Putamen (tissue), 1 donor: ENCODE measurements at regions not wholly inside any gene's neighbourhood (a gene's known extent, or its start where the extent isn't known, plus 50 kb on each side); places are given as distances from the start of the nearest gene placed in this dataset.

Source experiments
- DNase-seq: peaks from one replicate; pipeline ENCODE4 v3.0.0-alpha.2; 2016; ENCODE audit warnings: low spot score

DNA sequence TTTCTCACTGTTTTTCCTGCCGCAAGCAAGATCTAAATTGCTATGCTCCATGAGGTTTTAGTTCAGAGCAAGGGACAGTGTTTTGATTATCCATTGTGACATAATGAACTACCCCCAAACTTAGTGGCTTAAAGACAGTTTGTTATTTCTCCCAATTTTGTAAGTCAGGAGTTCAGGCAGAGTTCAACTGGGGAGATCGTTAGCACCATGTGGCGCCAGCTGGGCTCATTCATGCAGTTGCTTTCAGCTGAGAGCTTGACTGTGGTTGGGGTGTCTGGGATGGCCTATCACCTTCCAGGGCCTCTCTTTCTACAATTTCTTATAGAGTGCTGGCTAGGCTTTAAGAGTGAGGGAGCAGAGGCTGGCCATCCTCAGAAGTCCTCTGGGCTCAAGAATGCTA, 382.9 kb upstream of the CELF4 start:
- no peak for DNase-seq

DNA sequence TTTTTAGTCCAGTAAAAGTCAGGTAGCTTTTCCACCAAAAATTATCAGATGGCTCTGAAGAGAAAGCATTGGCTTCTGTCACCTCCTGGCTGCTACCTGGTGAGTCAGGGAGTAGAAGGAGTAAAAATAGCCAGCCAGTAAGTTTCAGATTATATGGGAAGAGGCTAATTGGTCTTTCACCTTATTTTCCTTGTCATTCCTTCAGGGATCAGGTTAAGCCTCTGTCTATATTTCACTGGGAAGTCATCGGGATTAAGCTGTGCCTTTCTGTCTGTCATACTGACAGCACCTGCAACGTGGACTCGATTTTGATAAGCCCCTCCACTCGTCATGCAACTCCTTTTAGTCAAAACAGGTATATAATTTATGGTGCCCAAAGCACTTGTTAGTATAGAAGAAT, 380.7 kb upstream of the CELF4 start:
- DNase-seq = no peak

DNA sequence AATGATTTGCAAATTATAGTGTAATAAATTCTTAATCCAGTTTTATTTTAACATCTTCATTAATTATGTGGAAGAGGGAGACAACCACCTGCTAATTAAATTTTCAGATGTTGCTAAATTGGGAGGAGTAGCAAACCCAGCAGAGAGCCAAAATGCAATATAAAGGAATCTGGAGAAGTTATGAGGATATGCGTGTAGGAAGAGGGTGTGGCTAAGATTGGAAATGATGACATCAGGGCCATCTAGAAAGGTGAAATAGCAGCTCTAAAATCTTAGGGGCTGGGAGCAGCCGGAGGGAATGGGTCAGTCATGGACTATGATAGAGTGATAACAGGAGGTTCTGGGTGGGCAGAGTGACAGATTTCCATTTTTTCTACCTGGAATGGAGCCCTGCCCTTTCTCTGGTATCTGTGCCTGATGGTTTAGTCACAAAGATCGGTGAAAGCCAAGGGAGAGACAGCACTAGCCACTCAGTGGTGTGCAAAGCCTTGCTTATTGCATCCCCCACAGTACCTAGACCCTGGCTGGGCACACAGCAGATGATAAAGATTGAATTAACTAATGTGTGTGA, 379.2 kb upstream of the CELF4 start:
- no peak for DNase-seq

DNA sequence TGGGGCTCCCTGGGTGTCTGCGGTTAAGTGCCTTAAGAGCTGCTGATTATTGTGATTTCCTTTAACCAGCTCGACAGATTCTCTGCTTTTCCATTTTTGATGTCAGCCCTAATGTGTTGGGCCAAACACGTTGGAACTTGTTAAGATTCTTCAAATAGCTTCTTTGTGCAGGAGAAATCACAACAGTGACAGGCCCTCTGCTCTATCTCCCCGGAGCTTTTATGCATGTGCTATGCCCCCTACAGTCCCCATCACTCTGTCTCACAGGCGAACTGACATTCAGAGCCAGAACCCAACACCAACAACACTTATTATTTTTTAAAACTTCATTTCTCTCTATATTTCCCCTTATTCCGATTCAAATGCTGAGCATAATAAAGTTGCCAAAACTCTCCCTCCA, 371.7 kb upstream of the CELF4 start:
- DNase-seq = no peak

DNA sequence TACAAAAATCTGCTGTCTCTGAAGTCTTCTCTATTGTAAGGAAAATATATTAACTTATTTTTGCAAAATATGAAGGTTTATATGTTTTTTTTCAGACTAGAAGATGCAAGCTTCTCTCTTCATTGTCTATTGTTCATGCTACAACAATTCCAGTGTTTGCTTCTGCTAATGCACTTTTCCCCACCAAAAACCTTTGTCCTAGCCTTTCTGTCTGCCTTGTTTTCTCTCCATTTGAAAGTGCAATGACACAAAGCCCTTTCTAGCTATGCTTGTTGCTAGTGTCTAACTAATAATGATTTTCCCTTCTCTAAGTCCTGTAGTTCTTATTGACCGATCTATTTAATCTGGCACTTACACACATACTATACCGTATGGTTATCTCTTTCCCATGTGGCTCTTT, 369.5 kb upstream of the CELF4 start:
- peak; percentile 11 for DNase-seq

DNA sequence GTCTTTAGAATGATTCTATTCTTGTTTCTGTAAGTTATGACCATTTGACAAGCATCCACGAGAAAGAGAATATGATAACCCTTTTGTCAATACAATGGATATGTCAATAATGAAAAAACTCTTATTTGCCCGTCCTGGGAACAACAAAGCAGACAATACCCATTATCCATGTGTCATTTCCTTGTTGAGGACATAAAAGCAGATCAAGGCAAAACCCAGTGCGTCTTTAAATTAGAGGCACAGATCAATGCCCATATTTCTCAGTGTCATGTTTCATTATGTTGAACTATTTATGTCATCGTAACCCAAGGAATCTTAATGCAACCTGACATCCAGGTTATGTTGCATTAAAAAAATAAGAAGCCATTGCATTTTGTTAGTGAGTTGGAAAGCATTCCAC, 365.0 kb upstream of the CELF4 start:
- no peak for DNase-seq

DNA sequence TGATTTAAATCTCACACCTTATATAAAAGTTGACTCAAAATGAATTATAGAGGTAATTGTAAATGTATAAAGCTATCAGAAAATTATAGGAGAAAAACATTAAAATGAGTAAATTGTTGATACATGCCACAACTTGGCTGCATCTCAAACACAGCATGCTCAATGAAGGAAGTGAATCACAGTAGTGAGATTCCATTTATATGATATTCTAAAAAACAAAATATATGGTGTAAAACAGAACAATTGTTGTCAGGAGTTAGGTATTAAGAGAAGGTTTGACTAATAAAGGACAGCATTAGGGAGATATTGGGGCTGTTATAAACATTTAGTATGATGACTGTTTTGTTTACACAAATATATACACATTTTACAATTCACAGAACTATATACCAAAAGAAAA, 356.6 kb upstream of the CELF4 start:
- no peak for DNase-seq

DNA sequence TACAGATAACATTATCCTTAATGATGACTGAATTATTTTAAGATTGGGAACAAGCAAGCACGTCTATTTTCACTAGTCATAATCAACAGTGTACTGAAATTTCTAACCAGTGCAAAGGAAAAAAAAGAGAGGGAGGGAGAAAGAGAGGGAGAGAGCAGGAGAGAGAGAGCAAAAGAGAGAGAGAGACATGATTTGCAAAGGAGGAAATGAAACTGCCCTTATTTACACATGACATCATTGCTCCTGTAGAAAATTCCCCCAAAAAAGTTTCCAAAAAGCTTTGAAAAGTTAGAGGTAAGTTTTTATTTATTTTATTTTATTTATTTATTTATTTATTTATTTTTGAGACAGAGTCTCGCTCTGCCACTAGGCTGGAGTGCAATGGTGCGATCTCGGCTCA, 355.3 kb upstream of the CELF4 start:
- no peak for DNase-seq

DNA sequence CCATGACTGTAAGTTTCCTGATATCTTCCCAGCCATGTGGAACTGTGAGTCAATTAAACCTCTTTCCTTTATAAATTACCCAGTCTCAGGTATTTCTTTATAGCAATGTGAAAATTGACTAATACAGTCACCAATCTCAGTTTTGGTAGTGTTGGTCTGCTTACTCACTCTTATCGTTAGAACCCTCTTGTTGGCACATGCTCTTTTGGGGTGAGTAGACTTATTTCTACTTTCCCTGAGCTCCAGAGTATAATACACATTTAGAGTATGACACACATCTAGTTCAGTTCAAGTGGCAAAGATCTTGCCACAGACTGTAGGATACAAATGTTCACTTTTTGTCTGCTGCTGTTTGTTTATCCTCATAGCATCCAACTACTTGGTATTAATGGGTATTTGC, 347.5 kb upstream of the CELF4 start:
- no peak for DNase-seq

DNA sequence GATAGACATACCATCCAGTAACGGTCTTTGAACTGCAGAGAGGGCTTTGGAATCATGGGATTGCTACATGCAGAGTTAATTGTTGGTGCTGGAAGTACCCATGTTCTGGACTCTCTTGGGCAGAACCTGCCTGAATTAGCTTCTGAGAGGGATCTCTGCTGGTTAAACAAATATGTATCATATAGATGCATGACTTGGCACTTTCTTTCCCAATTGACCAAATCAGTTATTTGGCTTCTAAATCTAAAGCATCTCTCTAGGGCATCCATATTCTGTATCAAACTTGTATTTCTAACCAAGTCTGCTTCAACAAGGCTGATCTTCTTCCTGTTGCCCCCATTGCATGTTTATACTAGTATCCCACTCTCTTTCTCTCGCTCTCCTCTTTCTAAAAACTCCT, 336.7 kb upstream of the CELF4 start:
- no peak for DNase-seq

DNA sequence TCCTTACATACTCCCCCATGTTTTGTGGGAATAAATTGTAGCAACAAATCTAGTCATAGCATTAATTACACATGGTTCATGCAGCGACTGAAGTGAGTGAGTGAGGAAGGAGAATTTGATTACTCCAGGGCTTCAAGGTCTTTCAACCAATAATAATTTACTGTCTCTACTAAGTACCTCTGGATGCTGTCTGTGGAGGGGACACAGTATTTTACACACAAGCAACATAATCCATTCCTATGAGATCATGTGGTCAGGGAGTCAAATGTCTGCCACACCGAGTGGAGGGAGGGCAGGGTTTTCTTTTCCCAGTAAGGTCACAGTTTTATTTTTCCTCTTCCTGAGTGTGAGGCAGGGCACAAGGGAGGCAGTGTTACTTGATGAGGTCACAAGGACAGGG, 334.7 kb upstream of the CELF4 start:
- no peak for DNase-seq

DNA sequence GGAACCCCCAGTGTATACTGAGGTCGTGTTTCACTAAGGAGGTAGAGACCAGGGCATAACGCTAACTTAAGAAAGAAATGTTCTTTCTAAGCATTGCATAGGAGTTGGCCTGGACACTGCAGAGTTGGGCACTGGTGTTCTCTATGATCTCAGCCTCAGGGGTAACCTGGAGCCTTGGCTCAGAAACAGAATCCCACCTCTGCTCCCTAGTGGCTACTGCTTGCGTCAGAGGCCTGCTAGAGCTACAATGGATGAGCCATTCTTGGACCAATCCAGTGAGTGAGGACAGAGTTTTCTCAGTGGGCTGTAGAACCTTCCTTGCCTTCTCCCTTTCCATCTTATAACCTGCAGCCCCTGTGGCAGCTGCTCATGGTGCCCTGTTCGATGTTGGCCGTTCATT, 324.4 kb upstream of the CELF4 start:
- DNase-seq = no peak

DNA sequence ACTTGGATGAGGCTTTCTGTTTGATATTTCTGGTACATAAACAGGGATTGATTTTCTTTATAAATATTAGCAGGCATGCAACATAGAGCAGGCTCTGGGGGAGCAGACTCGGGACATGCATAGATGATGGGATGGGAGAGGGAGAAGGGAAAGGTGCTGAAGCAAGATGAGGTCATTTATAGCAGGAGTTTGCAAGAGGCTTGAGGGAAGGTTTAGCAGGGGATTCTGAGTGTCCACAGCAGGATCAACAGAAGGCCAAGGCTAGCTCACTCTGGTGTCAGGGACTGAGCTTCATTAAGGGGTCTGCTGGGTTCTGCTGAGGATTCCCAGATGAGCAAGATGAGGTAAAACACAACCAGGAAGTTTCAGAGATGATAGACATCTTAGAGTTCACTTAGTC, 309.1 kb upstream of the CELF4 start:
- no peak for DNase-seq

DNA sequence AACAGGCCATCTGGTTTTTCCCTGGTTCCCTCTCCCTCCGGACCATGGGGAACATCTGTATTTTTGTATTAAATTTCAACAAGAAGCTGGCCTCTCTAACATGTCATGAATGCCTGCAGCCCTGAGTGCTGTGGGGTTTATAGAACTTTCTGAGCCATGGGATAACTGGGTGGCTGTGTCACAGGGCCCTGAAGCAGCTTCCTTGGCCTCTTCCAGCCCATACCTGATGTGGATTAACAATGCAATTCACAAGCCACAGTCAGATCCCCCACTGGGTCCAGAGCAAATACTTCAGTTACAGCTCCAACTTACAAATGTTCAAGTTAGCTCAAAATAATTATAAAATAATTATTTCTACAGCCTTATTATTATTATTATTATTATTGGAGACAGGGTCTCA, 307.8 kb upstream of the CELF4 start:
- DNase-seq = no peak

DNA sequence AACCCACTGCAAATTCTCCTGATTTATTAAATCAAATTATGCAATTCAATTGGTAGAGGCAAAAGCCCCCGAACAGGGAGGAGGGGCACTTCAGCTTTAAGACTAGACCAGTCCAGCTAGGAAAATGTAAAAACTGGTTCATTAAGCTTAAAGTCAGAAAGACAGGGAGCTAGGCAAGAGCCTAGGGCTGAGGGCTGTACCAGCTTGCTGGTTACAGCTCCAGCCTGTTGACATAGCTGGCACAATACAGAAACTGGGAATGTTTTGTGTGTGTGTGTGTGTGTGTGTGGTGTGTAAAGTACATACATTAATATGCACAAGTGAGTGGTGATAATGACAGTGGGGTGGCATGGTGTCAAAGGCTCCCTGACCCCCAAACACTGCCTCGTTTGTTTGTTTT, 307.0 kb upstream of the CELF4 start:
- no peak for DNase-seq

DNA sequence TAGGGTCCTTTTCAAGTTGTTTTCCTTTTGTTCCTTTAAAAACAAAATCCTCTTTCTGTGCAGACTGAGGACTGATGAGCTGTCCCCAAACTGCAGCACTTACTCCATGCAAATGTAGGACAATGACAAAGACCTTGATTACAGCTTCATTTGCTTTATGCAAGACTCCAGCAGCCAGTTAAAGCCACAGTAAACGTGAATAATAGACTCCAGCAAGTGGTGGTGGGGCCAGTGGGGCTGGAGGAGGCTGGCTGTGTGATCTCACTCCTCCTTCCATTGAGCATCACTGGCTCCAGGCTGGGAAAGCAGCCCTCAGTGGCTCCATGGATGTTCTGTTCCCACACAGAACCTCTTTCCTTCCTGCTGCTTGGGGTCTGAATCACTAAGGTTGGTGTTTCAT, 306.0 kb upstream of the CELF4 start:
- DNase-seq = no peak

DNA sequence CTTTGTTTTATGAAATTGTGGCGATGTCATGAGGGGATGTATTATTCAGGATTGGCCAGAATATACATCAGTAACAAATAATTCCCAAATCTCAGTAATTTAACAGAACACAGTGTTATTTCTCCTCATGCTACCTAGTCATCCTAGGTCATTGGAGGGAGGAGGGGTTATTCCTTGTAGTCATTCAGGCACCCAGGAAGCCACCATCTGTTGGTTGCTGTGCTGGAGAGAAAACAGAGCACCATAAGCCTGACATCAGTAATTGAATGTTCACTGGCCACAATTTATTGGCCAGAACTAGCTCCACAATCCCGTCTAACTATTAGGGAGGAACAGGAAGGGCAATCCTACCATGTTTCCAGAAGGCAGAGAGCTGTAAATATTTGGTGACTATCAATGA, 303.5 kb upstream of the CELF4 start:
- no peak for DNase-seq

DNA sequence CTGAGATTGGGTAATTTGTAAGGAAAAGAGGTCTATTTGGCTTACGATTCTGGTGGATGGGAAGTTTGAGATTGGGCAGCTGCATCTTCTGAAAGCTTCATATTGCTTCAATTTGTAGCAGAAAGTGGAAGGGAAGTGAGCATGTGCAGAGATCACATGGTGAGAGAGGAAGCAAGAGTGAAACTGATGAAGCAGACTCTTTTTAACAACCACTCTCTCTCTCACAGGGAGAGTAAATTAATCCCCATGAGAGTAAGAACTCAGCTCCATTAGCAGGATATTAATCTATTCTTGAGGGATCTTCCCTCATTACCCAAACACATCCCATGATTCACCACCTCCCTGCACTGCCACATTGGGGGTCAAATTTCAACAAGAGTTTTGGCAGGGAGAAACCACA, 298.5 kb upstream of the CELF4 start:
- DNase-seq = no peak

DNA sequence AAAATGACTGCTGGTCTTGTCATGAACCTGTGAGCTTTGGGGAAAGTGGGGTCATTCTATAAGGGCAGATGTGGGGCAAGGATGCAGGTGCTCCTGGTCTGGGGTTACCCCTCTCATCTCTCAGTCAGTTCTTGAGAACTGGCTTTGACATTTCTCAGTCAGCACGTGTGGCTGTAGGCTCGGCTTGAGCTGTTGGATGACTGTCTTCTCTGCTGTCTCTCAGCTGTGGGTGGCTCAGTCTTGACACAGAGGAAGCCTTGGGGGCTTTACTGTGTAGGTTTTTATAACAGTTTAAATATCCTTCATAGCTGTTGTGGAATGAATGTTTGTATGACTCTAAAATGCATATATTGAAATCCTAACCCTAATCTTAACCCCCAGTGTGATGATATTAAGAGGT, 296.4 kb upstream of the CELF4 start:
- DNase-seq = no peak

DNA sequence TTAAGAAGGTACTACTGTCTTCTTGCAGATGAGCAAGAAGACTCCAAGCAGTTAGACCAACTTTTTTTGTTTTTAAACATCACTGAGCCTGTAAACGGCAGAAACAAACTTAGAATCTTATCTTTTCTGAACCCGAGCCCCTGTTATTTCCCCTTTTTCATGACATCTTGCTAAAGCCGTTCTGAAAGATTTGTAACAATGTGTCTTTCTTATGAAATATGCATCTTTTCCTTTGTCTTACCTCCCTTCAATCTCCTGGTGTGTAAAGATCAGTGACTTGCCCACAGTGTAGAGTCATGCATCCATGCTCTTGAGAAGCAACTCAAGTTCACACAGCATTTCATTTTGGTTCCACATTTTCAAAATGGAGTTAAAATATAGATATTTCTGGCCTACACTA, 288.8 kb upstream of the CELF4 start:
- no peak for DNase-seq

DNA sequence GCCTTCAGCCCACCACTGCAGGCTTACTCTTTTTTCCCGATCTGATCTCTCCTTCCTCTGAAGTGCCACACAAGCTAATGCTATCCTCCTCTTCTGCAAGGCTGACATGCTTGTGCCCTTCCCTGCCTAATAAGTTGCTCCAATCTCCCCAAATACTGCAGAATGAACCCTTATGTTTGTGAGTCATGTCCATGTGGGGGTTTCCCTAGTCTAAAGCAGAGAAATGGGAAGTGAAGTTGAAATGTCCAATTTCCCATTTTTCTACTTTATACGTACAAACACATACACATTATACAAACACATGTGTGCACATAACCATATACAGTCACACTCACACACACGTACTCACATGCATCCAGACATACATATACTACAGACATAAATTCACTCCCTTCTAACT, 288.1 kb upstream of the CELF4 start:
- no peak for DNase-seq

DNA sequence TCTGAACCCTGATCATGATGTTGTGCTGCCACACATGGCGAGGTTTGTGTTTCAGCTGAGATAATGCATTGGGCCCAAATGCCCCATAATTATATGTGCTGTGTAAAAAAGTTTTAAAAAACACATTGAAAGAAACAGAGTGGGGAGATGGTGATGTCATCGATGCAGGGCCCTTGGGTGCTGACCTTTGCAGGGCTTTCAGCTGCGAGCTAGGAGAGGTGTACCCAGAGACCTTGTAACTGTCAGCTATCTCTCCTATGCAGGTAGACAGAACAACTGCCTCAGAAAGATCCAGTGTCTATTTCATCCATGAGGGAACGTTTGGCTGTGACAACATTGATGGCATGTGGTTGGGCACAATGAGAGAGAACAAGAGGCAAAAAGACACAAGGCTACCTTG, 286.9 kb upstream of the CELF4 start:
- no peak for DNase-seq

DNA sequence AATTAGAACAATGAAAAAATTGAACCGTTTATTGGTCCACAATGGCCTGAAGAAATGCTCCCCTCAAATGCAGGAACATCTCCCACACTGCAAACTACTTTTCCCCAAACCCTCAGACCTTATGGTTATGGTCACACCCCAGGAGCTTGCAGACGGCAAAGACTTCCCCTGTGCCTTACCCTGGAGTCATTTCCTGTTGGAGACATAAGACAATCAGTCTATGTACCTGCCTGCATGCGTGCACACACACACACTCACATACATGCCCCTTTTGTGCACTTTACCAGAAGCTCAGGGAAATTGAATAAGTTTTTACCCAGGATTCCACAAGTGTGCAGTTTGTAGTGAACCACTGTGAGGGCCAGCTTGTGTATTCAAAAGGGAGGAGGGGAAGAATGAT, 281.9 kb upstream of the CELF4 start:
- DNase-seq = no peak

DNA sequence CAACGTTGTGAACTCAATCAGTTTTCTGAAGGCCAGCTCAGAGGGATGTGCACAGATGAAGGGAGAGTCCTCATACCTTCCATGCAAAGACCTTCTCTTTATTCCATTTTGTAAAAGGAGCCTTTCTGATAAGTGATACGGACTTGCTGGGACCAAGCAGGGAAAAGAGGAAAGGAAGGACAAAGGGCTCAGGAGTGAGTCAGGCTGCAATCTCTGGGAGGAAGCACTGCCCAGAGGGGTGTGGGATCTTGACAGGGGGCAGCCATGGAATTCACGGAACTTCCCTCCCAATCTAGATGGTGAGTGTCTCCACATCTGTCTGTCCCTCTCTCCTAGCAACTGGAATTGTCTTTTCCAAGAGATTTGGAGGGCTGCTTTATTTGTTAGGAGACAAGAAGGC, 281.4 kb upstream of the CELF4 start:
- no peak for DNase-seq

DNA sequence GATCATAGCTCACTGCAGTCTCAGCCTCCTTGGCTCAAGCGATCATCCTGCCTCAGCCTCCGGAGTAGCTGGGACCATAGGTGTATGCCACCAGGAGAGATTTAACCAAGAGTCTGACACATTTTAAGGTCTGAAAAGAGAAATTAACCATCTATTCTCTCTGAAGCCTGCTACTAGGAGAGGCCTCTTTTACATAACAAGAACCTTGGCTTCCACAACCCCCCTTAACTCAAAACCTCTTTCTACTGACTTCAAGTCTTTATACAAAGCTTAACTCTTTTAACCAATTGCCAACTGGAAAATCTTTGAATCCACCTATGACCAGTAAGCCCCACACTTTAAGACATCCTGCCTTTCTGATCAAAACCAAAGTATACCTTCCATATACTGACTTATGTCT, 279.9 kb upstream of the CELF4 start:
- DNase-seq = no peak
